ENCODE measurements at regions not wholly inside any gene's neighbourhood (a gene's known extent, or its start where the extent isn't known, plus 50 kb on each side); places are given as distances from the start of the nearest gene placed in this dataset.

DNA sequence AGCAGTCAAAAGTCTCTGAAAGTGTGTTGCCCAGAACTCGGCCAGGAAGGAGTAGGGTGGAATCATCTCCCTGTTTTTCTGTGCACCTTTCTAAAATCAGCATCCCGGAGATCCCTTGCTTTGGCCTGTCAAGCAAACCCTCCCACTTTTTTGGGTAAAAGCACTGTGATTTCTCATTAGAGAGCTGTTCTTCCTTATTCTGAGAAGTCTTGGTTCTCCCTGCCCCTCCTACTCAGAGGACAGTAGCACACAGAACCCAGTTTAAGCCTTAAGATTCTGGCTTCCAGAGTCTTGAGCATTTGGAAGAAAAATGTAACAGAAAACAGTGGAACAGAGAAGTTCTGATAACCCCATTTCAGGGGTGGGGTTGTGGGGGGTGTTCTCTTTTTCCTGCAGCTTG is 52.6 kb upstream of the KATNAL1 start:
- no peak for DNase-seq

DNA sequence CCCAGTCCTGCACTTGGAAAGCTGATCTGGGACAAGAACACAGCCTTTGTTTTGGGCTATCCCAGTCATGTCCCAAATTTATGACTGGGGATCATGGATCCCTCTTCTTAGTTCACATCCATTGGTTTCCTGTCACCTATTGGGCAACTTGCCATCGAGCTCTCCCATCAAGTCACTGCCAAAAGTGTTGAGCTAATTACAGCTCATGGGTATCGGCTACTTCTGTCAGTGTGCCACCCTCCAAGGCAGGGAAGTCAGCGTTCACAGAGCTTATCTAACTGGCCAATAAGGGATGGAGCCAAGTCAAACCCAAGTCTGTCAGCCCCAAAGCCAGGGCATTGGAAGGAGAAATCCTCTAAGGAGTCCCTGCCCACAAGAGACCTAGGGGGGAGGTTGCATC is 53.2 kb upstream of the KATNAL1 start:
- DNase-seq: no peak

DNA sequence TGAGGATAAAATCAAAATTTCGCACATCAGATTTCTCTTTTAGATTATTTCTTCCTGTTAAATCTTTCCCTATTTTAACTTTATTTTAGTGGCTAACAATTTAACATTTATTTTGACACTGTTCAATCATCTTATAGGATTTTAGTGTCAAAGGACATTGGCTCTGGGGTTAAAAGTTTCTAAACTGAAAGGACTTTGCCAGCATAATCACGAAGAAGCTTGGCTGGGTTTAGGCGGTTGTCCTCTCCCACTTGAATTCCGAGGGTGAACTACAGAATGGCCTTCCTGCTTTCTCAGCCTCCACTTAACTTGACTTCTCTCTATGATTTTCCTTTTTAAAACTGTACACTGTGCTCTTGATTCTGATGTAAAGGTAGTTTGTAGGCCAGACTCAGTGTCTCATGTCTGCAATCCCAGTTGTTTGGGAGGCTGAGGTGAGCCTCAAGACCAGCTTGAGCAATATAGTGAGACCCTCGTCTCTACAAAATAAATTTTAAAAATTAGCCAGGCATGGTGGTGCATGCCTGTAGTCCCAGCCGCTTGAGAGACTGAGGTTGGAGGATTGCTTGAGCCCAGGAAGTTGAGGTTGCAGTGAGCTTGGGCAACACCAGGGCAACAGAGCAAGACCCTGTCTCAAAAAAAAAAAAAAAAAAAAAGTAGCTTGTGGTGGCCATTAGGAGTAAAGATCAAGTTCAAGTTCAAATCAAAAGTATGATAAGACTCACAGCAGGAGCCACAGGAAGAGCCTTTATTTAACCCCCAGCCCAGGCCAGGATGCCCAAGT is 54.8 kb upstream of the KATNAL1 start:
- no peak for DNase-seq

DNA sequence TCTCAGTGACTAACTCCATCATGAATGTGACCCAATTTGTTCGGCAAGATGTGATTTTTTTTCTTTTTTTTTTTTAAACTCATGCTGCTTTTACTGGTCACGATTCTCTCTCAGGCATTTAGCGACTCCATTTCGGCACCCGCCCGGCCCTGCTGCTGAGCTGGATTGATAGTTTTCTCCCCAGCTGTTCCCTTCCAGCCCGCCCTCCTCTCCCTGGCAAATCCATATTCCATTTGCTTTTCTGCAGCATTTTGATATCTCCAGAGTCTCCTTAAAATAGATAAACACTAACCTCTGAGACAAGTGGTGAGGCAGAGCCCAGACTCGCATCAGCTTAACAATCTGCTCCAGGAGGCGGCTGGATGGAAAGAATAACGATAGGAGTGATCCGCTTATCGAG is 55.5 kb upstream of the KATNAL1 start:
- DNase-seq: peak; percentile 54

DNA sequence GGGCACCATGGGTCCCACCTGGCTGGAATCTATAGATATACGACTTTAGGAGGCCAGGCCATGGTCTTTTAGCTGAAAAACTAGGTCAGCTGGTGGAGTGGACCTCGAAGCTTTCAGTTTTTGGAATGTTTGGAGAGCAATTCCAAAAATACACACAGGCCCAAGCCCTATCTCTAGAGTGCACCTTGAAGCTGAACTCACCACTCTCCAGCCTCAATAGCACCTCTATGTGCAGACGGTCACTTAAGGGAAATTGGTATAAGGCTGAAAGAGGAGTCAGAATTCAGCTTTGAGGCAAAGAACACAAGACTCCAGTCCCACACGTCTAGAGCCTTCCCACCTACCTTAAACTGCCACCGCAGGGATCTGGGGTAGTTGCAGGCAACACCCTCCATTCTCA is 56.4 kb upstream of the KATNAL1 start:
- no peak for DNase-seq

DNA sequence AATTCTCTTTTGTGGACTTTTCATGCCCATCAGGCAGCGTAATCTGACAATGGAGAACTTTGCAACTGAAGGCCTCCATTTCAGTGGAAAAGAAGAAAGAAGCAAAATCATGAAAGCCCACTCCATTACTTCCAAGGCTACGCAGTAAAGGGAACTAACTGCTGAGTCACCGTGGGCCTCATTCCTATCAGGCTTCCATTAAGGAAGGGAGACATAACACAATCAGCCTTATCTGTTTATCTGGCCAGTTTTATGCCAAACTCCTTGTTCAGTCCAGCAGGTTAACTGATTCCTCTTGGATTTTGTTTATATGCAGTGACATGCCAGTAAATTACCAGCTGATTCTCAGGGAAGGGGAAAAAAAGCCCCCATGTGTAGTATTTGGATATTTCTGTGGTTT is 56.8 kb upstream of the KATNAL1 start:
- DNase-seq: no peak

DNA sequence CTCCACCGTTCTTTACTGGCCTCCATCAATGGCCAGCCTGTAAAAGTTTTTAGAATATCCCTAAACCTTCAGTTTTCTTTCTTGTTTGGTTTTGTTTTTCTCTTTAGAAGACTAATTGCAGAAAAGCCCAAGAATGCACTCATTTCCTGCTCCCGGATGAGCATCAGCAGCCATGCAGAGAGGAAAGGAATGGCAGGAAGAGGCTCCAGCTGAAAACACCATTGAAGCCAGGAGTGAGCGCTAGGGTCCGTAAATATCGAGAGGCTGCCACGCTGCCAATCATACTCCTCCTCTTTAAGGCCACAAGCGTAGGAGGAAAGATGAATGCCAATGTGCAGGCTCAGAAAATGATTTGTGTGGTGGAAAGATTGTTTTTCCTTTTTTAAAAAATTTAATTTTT is 57.4 kb upstream of the UBE2L5 start:
- no peak for DNase-seq

DNA sequence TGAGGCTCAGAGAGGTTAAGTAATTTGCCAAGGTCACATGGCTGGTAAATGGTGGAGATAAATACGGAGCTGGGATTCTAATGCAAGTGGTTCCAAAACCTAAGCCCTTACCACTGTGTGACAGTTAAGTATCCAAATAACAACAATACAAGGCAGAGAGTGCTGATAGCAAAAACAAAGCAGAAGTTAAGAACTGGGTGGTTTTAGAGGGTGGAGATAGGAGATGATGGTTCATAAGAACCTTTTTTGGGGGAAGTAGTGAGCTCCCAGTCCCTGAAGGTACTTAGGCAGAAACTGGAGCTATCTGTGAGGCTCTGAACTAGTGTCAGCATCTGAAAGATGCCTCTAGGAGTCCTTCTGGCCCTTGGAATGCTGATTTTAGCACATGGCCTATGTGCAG is 56.2 kb upstream of the UBE2L5 start:
- no peak for DNase-seq

DNA sequence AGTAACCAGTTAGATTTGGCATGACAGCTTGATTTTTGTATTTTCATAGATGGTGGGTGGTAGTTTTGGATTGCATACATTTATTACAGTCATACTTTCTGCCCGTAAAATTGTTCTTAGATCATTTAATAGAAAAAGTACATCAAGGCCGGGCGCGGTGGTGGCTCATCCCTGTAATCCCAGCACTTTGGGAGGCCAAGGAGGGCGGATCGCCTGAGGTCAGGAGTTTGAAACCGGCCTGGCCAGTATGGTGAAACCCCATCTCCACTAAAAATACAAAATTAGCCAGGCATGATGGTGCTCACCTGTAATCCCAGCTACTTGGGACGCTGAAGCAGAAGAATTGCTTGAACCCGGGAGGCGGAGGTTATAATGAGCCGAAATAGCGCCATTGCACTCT is 55.0 kb upstream of the UBE2L5 start:
- DNase-seq: no peak

DNA sequence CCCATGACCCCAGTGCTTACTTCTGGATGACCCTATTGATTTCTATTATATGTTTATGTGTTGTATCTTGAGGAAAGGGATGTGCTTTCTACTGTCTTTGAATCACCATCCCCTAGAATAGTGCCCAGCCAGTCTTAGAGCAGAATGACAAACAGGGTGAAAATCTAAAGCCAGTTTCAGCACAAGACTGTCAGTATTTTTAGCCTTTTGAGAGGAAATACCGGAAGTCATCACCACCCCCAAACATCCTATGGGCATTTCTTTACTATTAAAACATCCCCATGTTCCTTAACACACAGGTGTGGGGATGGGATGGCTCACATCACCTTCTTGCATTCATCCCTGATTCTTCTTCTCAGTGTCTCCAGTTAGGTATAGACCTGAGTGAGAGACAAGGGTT is 52.1 kb upstream of the UBE2L5 start:
- no peak for DNase-seq

DNA sequence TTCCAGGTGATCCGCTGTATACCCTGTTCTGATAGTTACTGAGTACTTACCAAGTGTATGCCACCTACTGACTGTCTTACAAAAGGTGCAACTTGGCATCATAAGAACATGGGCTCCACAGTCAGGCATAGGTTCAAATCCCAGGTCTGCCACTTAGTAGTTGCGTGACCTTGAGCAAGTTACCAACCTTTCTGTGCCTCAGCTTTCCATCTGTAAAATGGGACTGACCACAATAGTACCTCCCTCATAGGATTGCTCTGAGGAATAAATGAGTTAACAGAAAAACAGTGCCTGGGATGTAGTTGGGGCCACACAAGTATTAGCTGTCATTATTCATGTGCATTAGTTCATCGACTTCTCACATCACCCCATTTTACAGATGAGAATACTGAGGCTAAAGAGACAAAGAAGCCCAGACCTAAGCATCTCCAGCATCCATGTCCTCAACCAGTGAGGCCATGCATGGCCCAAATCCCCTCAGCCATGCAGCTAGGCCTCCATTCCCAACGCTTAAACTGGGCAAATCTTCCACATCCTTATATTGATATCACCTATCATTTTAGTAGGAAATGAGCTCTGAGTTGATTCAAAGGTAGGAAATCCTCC is 51.3 kb upstream of the UBE2L5 start:
- no peak for DNase-seq

DNA sequence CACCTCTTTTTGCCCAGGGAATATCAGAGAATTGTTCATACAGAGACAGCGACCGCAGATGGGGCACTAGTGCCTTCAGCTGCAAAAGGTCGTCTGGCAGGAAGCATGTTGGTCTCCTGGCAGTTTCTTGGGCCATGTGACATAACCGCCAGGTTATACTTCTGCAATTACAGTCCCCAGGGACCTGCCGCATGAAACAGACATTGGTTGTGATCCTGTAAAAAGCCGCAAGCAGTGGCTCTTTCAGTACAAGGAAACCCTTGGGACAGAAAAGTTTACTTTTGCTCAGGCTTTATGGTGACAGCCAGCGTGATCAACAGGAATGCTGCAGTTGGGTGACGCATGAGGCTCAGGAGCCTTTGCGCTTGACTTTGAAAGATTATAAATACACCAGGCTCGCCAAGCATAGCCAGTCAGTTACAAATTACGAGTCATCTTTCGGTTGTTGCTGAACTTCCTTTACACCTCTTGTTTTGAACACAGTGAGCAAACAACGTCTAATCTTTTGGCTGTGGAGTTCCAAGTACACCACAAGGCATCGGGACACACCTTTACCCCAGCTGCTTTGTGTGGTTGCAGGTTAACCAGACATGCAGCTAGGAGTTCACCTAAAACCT is 50.5 kb upstream of the UBE2L5 start:
- no peak for DNase-seq
